ENCODE measurements at regions not wholly inside any gene's neighbourhood (a gene's known extent, or its start where the extent isn't known, plus 50 kb on each side); places are given as distances from the start of the nearest gene placed in this dataset.

- Histone ChIP-seq H3K4me2 (ENCODE audit: insufficient read depth, low read length, poor library complexity, severe bottlenecking) (no peak overlapping the region), H3K79me1 (ENCODE audit: low read depth, low read length) (no peaks in the 10 kb centered on the region), H3K36me3 (replicated peaks in 1 of 2; ENCODE audit: control insufficient read depth in 2 of 2, insufficient read depth in 2 of 2, low read length in 2 of 2) (no peaks in the 10 kb centered on the region), H2BK5ac (ENCODE audit: low read length) (no peak overlapping the region), H2AK5ac (ENCODE audit: low read depth, low read length) (no peak overlapping the region), H3K4me3 (ENCODE audit: low read length in 2 of 2) (no peak overlapping the region), H3K23ac (ENCODE audit: low read depth, low read length, poor library complexity) (no peak overlapping the region), H3K14ac (ENCODE audit: low read length) (no peak overlapping the region), H3K18ac (ENCODE audit: low read length) (no peak overlapping the region), H4K91ac (ENCODE audit: low read depth, low read length, poor library complexity) (no peak overlapping the region), H3K9me3 (replicated peaks in 1 of 2; ENCODE audit: control insufficient read depth in 2 of 2, insufficient read depth in 1 of 2, low read depth in 1 of 2, low read length in 2 of 2) (no peaks in the 10 kb centered on the region), H3K4me1 (ENCODE audit: control insufficient read depth in 2 of 2, insufficient read depth in 1 of 2, low read depth in 1 of 2, low read length in 2 of 2) (peaks cover 0 to 7% of the 10 kb centered on the region in 2 donors), H4K8ac (ENCODE audit: low read depth, low read length) (no peak overlapping the region), H2AFZ (ENCODE audit: low read length) (no peak overlapping the region), H2BK120ac (ENCODE audit: low read depth, low read length) (no peak overlapping the region), H3K9ac (ENCODE audit: low read depth, low read length, poor library complexity) (no peak overlapping the region), H3K4ac (ENCODE audit: low read length) (no peak overlapping the region), H3K27me3 (ENCODE audit: control insufficient read depth in 3 of 3, insufficient read depth in 3 of 3, low read depth in 1 of 3, low read length in 3 of 3) (no peaks in the 10 kb centered on the region), H2BK12ac (ENCODE audit: low read length) (no peak overlapping the region), H2BK15ac (ENCODE audit: low read length) (no peak overlapping the region), H3K27ac (replicated peaks; ENCODE audit: low read length) (no peak overlapping the region)
- DNase-seq (ENCODE audit: low spot score): no peak
- WGBS, 2 donors (ENCODE audit: extremely low coverage in 2 of 2, insufficient read length in 2 of 2, insufficient replicate concordance in 1 of 2): no CpG with 5 or more reads among the region's 2 CpGs
Observed at GRCh38 chr2:14297340-14297739, 335.2 kb upstream of the LRATD1 start.

- no peak overlapping the region for H2BK120ac ChIP-seq (ENCODE audit: low read depth, low read length)
- no peak overlapping the region for H4K91ac ChIP-seq (ENCODE audit: low read depth, low read length, poor library complexity)
- H3K23ac ChIP-seq (ENCODE audit: low read depth, low read length, poor library complexity): no peak overlapping the region
- no peaks in the 10 kb centered on the region for H3K79me1 ChIP-seq (ENCODE audit: low read depth, low read length)
- no peak overlapping the region for H3K18ac ChIP-seq (ENCODE audit: low read length)
- H2BK12ac ChIP-seq (ENCODE audit: low read length): no peak overlapping the region
- H3K14ac ChIP-seq (ENCODE audit: low read length): no peak overlapping the region
- no peak overlapping the region for H2AFZ ChIP-seq (ENCODE audit: low read length)
- H3K9ac ChIP-seq (ENCODE audit: low read depth, low read length, poor library complexity): no peak overlapping the region
- H3K4ac ChIP-seq (ENCODE audit: low read length): no peak overlapping the region
- no peaks in the 10 kb centered on the region for H3K36me3 ChIP-seq (replicated peaks in 1 of 2; ENCODE audit: control insufficient read depth in 2 of 2, insufficient read depth in 2 of 2, low read length in 2 of 2)
- DNase-seq (ENCODE audit: low spot score): no peak
- no peak overlapping the region for H4K8ac ChIP-seq (ENCODE audit: low read depth, low read length)
- H3K4me2 ChIP-seq (ENCODE audit: insufficient read depth, low read length, poor library complexity, severe bottlenecking): no peak overlapping the region
- H3K27me3 ChIP-seq (ENCODE audit: control insufficient read depth in 3 of 3, insufficient read depth in 3 of 3, low read depth in 1 of 3, low read length in 3 of 3): no peaks in the 10 kb centered on the region
- H3K27ac ChIP-seq (replicated peaks; ENCODE audit: low read length): no peak overlapping the region
- H2BK15ac ChIP-seq (ENCODE audit: low read length): no peak overlapping the region
- no CpG with 5 or more reads among the region's 1 CpG for WGBS, 2 donors (ENCODE audit: extremely low coverage in 2 of 2, insufficient read length in 2 of 2, insufficient replicate concordance in 1 of 2)
- peaks cover 0 to 7% of the 10 kb centered on the region in 2 donors for H3K4me1 ChIP-seq (ENCODE audit: control insufficient read depth in 2 of 2, insufficient read depth in 1 of 2, low read depth in 1 of 2, low read length in 2 of 2)
- no peak overlapping the region for H2AK5ac ChIP-seq (ENCODE audit: low read depth, low read length)
- no peak overlapping the region for H3K4me3 ChIP-seq (ENCODE audit: low read length in 2 of 2)
- H2BK5ac ChIP-seq (ENCODE audit: low read length): no peak overlapping the region
- H3K9me3 ChIP-seq (replicated peaks in 1 of 2; ENCODE audit: control insufficient read depth in 2 of 2, insufficient read depth in 1 of 2, low read depth in 1 of 2, low read length in 2 of 2): no peaks in the 10 kb centered on the region
Observed at GRCh38 chr2:14297906-14298305, 334.6 kb upstream of the LRATD1 start.

- Histone ChIP-seq H3K27me3 (ENCODE audit: control insufficient read depth in 3 of 3, insufficient read depth in 3 of 3, low read depth in 1 of 3, low read length in 3 of 3) (no peaks in the 10 kb centered on the region), H2BK5ac (ENCODE audit: low read length) (no peak overlapping the region), H3K14ac (ENCODE audit: low read length) (no peak overlapping the region), H3K23ac (ENCODE audit: low read depth, low read length, poor library complexity) (no peak overlapping the region), H3K4me2 (ENCODE audit: insufficient read depth, low read length, poor library complexity, severe bottlenecking) (no peak overlapping the region), H2AFZ (ENCODE audit: low read length) (no peak overlapping the region), H3K4ac (ENCODE audit: low read length) (no peak overlapping the region), H2AK5ac (ENCODE audit: low read depth, low read length) (no peak overlapping the region), H2BK15ac (ENCODE audit: low read length) (no peak overlapping the region), H3K79me1 (ENCODE audit: low read depth, low read length) (no peaks in the 10 kb centered on the region), H3K27ac (replicated peaks; ENCODE audit: low read length) (peak overlapping the region; percentile 64), H4K91ac (ENCODE audit: low read depth, low read length, poor library complexity) (no peak overlapping the region), H2BK120ac (ENCODE audit: low read depth, low read length) (no peak overlapping the region), H3K36me3 (replicated peaks in 1 of 2; ENCODE audit: control insufficient read depth in 2 of 2, insufficient read depth in 2 of 2, low read length in 2 of 2) (no peaks in the 10 kb centered on the region), H2BK12ac (ENCODE audit: low read length) (no peak overlapping the region), H3K4me1 (ENCODE audit: control insufficient read depth in 2 of 2, insufficient read depth in 1 of 2, low read depth in 1 of 2, low read length in 2 of 2) (peaks cover 0 to 5% of the 10 kb centered on the region in 2 donors), H4K8ac (ENCODE audit: low read depth, low read length) (no peak overlapping the region), H3K9ac (ENCODE audit: low read depth, low read length, poor library complexity) (no peak overlapping the region), H3K4me3 (ENCODE audit: low read length in 2 of 2) (no peak overlapping the region), H3K9me3 (replicated peaks in 1 of 2; ENCODE audit: control insufficient read depth in 2 of 2, insufficient read depth in 1 of 2, low read depth in 1 of 2, low read length in 2 of 2) (no peaks in the 10 kb centered on the region), H3K18ac (ENCODE audit: low read length) (no peak overlapping the region)
- no CpG with 5 or more reads among the region's 2 CpGs for WGBS, 2 donors (ENCODE audit: extremely low coverage in 2 of 2, insufficient read length in 2 of 2, insufficient replicate concordance in 1 of 2)
- DNase-seq (ENCODE audit: low spot score): peak; percentile 48
Observed at GRCh38 chr2:14301331-14301730, 331.2 kb upstream of the LRATD1 start.

GRCh38 chr2:14303366-14304115 is 329.0 kb upstream of the LRATD1 start:
- Histone ChIP-seq H2BK5ac (ENCODE audit: low read length) (no peak overlapping the region), H3K36me3 (replicated peaks in 1 of 2; ENCODE audit: control insufficient read depth in 2 of 2, insufficient read depth in 2 of 2, low read length in 2 of 2) (no peaks in the 10 kb centered on the region), H3K4me3 (ENCODE audit: low read length in 2 of 2) (no peak overlapping the region), H2BK12ac (ENCODE audit: low read length) (no peak overlapping the region), H4K8ac (ENCODE audit: low read depth, low read length) (no peak overlapping the region), H3K4me1 (ENCODE audit: control insufficient read depth in 2 of 2, insufficient read depth in 1 of 2, low read depth in 1 of 2, low read length in 2 of 2) (peaks cover 0 to 5% of the 10 kb centered on the region in 2 donors), H2BK120ac (ENCODE audit: low read depth, low read length) (no peak overlapping the region), H2AK5ac (ENCODE audit: low read depth, low read length) (no peak overlapping the region), H3K23ac (ENCODE audit: low read depth, low read length, poor library complexity) (no peak overlapping the region), H3K9me3 (replicated peaks in 1 of 2; ENCODE audit: control insufficient read depth in 2 of 2, insufficient read depth in 1 of 2, low read depth in 1 of 2, low read length in 2 of 2) (no peaks in the 10 kb centered on the region), H3K27ac (replicated peaks; ENCODE audit: low read length) (no peak overlapping the region), H4K91ac (ENCODE audit: low read depth, low read length, poor library complexity) (no peak overlapping the region), H3K79me1 (ENCODE audit: low read depth, low read length) (no peaks in the 10 kb centered on the region), H3K14ac (ENCODE audit: low read length) (no peak overlapping the region), H3K27me3 (ENCODE audit: control insufficient read depth in 3 of 3, insufficient read depth in 3 of 3, low read depth in 1 of 3, low read length in 3 of 3) (no peaks in the 10 kb centered on the region), H3K9ac (ENCODE audit: low read depth, low read length, poor library complexity) (no peak overlapping the region), H3K18ac (ENCODE audit: low read length) (no peak overlapping the region), H2AFZ (ENCODE audit: low read length) (no peak overlapping the region), H3K4ac (ENCODE audit: low read length) (no peak overlapping the region), H2BK15ac (ENCODE audit: low read length) (no peak overlapping the region), H3K4me2 (ENCODE audit: insufficient read depth, low read length, poor library complexity, severe bottlenecking) (no peak overlapping the region)
- DNase-seq (ENCODE audit: low spot score): no peak
- no CpG with 5 or more reads among the region's 3 CpGs for WGBS, 2 donors (ENCODE audit: extremely low coverage in 2 of 2, insufficient read length in 2 of 2, insufficient replicate concordance in 1 of 2)

Data from neuronal stem cell (in vitro differentiated cells).